Ovary (tissue), 7 donors: ENCODE measurements at regions not wholly inside any gene's neighbourhood (a gene's known extent, or its start where the extent isn't known, plus 50 kb on each side); places are given as distances from the start of the nearest gene placed in this dataset.

ENCODE experiments used
- DNase-seq, 5 donors: peaks; one replicate each; pipeline ENCODE4 v3.0.0-alpha.2; 2019 to 2020
- H3K27ac ChIP-seq, 2 donors: fragments of 200-600 bp; one replicate each; pipeline versions ENCODE4 v1.5.1 to v1.8.0; 2019 to 2022
- H3K27me3 ChIP-seq: fragments of 200-600 bp; one replicate; pipeline ENCODE4 v1.8.0; 2022
- H3K36me3 ChIP-seq: fragments of 200-600 bp; sonication (generic); one replicate; pipeline ENCODE4 v1.5.1; 2019
- H3K4me1 ChIP-seq: one replicate; pipeline ENCODE4 v1.8.1; 2013; ENCODE audit warnings: mild to moderate bottlenecking, moderate library complexity; ENCODE audit not compliant: insufficient read depth
- H3K4me3 ChIP-seq: fragments of 200-600 bp; sonication (generic); one replicate; pipeline ENCODE4 v1.5.1; 2017
- H3K9me3 ChIP-seq, 2 donors: fragments of 200-600 bp in 1 of 2; sonication (generic) in 1 of 2; one replicate each; pipeline versions ENCODE4 v1.5.1 to v1.8.1; 2013 to 2019; ENCODE audit warnings: mild to moderate bottlenecking in 1 of 2, moderate library complexity in 1 of 2
- CTCF ChIP-seq, 3 donors: fragments of 450-650 bp in 2 of 3; fragments of 200-600 bp in 1 of 3; IDR thresholded peaks; one replicate each; pipeline versions ENCODE4 v1.5.1 to v1.8.0; 2016 to 2022; ENCODE audit warnings: antibody characterized with exemption in 3 of 3, mild to moderate bottlenecking in 1 of 3
- EP300 ChIP-seq: sonication (generic); formaldehyde crosslinking; IDR thresholded peaks from one replicate; pipeline ENCODE4 v1.6.1; 2017; ENCODE audit warnings: antibody characterized with exemption
- POLR2A ChIP-seq: fragments of 450-650 bp; IDR thresholded peaks from one replicate; pipeline ENCODE4 v1.6.1; 2017; ENCODE audit warnings: antibody characterized with exemption, mild to moderate bottlenecking, moderate library complexity
- WGBS, 3 donors: extraction: QIAGEN DNeasy Blood & Tissue Kit in 1 of 3; methylation state at CpG; one replicate each; pipeline versions ENCODE4 v1.1.5 to v1.1.7; 2013 to 2017; 5-methylcytosine and 5-hydroxymethylcytosine counted together
- intact Hi-C, 4 donors: fragments of 100-400 bp; cut with DNase I; formaldehyde crosslinking; loops; one replicate each; pipeline versions ENCODE4 v1.11.0 to v1.15.1; 2022 to 2023
- donor health status: DM: no; HTN: no; CAD: no; lungs with moderate emphysema.
- donor health status: DM: no; HTN: no; CAD: no.
- donor health status: Bipolar disorder and iron deficiency.
- donor health status: DM: no; HTN: no; CAD: no.
- donor health status: DM: yes; HTN: yes; CAD: no.

- Histone ChIP-seq H3K9me3 (no peaks in the 10 kb centered on the region), H3K36me3 (no peaks in the 10 kb centered on the region), H3K4me1 (no peaks in the 10 kb centered on the region), H3K4me3 (no peak overlapping the region), H3K27ac (no peak overlapping the region), H3K27me3 (no peaks in the 10 kb centered on the region)
- DNase-seq = no peak
- no peak for TF ChIP-seq CTCF (IDR thresholded peaks at IDR 0.05)
- no peak for TF ChIP-seq EP300
- intact Hi-C loops = no loop called here
These were observed 408.0 kb downstream of the TMEM182 start for GRCh38 chr2:103169861-103170260.

- intact Hi-C loops = no loop called here
- 89 to 94% (median 93%) methylated on average over 2 of the region's 2 CpGs for WGBS, 3 donors
- DNase-seq = no peak
These were observed 411.0 kb downstream of the TMEM182 start for GRCh38 chr2:103172821-103173220.

GRCh38 chr2:103174711-103175110 is 412.9 kb downstream of the TMEM182 start:
- no peaks in the 10 kb centered on the region for H3K9me3 ChIP-seq
- TF ChIP-seq POLR2A = no peak
- TF ChIP-seq CTCF (IDR thresholded peaks at IDR 0.05) = no peak
- no peak for TF ChIP-seq EP300
- no peak overlapping the region for H3K27ac ChIP-seq
- H3K4me3 ChIP-seq = no peak overlapping the region
- H3K4me1 ChIP-seq = no peaks in the 10 kb centered on the region
- no peaks in the 10 kb centered on the region for H3K36me3 ChIP-seq
- no peak for DNase-seq
- 81 to 89% (median 87%) methylated on average over 2 of the region's 2 CpGs for WGBS, 3 donors
- no peaks in the 10 kb centered on the region for H3K27me3 ChIP-seq
- intact Hi-C loops = no loop called here

More at GRCh38 chr2:103172821-103173220, 411.0 kb downstream of the TMEM182 start:
- Histone ChIP-seq H3K4me3 (no peak overlapping the region), H3K27ac (no peak overlapping the region), H3K27me3 (no peaks in the 10 kb centered on the region), H3K9me3 (no peaks in the 10 kb centered on the region), H3K36me3 (no peaks in the 10 kb centered on the region), H3K4me1 (no peaks in the 10 kb centered on the region)
- TF ChIP-seq POLR2A (no peak), EP300 (no peak), CTCF (IDR thresholded peaks at IDR 0.05) (no peak)

- DNase-seq = no peak
- intact Hi-C loops = no loop called here
- no peak overlapping the region for H3K4me3 ChIP-seq
- H3K27me3 ChIP-seq = no peaks in the 10 kb centered on the region
- H3K36me3 ChIP-seq = no peaks in the 10 kb centered on the region
- 81 to 86% (median 82%) methylated on average over 15 of the region's 15 CpGs for WGBS, 3 donors
- no peaks in the 10 kb centered on the region for H3K4me1 ChIP-seq
- no peak overlapping the region for H3K27ac ChIP-seq
- no peak for TF ChIP-seq EP300
- no peak for TF ChIP-seq POLR2A
- TF ChIP-seq CTCF (IDR thresholded peaks at IDR 0.05) = no peak
- no peaks in the 10 kb centered on the region for H3K9me3 ChIP-seq
These were observed 414.6 kb downstream of the TMEM182 start for GRCh38 chr2:103176294-103176915.
